ENCODE measurements at regions not wholly inside any gene's neighbourhood (a gene's known extent, or its start where the extent isn't known, plus 50 kb on each side); places are given as distances from the start of the nearest gene placed in this dataset.

GRCh38 chr12:103205906-103206305 is 248.4 kb downstream of the ASCL1 start:
- Histone ChIP-seq H3K27ac (ENCODE audit: low read length) (no peak overlapping the region), H3K9ac (ENCODE audit: low read length) (no peak overlapping the region), H3K36me3 (replicated peaks; ENCODE audit: insufficient read depth, low read length) (no peaks in the 10 kb centered on the region), H3K4me1 (ENCODE audit: low read length) (no peaks in the 10 kb centered on the region), H2AFZ (ENCODE audit: low read length) (no peak overlapping the region), H3K4me2 (ENCODE audit: low read depth, low read length) (no peak overlapping the region), H3F3A (ENCODE audit: insufficient read depth, low read length) (no peaks in the 10 kb centered on the region), H4K20me1 (ENCODE audit: insufficient read depth, low read length) (no peaks in the 10 kb centered on the region), H3K9me2 (replicated peaks; ENCODE audit: insufficient read depth, low read length) (no peaks in the 10 kb centered on the region), H3K27me3 (replicated peaks; ENCODE audit: insufficient read depth, low read length) (no peaks in the 10 kb centered on the region), H3K4me3 (ENCODE audit: low read length) (no peak overlapping the region), H3K9me3 (replicated peaks; ENCODE audit: insufficient read depth, low read length) (no peaks in the 10 kb centered on the region), H3K79me2 (ENCODE audit: low read length) (no peaks in the 10 kb centered on the region)
- no peak for DNase-seq
- TF ChIP-seq CTCF (IDR thresholded peaks at IDR 0.05; ENCODE audit: low read length) = no peak
- no peak for TF ChIP-seq EZH2phosphoT487 (IDR thresholded peaks at IDR 0.05; ENCODE audit: low read length)
- no peak for TF ChIP-seq EZH2 (optimal IDR thresholded peaks at IDR 0.05; ENCODE audit: low read depth, low read length)

GRCh38 chr12:103207936-103208335 is 250.5 kb downstream of the ASCL1 start:
- Histone ChIP-seq H3K27me3 (replicated peaks; ENCODE audit: insufficient read depth, low read length) (no peaks in the 10 kb centered on the region), H3K9ac (ENCODE audit: low read length) (no peak overlapping the region), H3K36me3 (replicated peaks; ENCODE audit: insufficient read depth, low read length) (no peaks in the 10 kb centered on the region), H2AFZ (ENCODE audit: low read length) (no peak overlapping the region), H3K4me3 (ENCODE audit: low read length) (no peak overlapping the region), H3K9me3 (replicated peaks; ENCODE audit: insufficient read depth, low read length) (no peaks in the 10 kb centered on the region), H3K4me2 (ENCODE audit: low read depth, low read length) (no peak overlapping the region), H3K27ac (ENCODE audit: low read length) (no peak overlapping the region), H3F3A (ENCODE audit: insufficient read depth, low read length) (no peaks in the 10 kb centered on the region), H3K79me2 (ENCODE audit: low read length) (no peaks in the 10 kb centered on the region), H3K4me1 (ENCODE audit: low read length) (no peaks in the 10 kb centered on the region), H4K20me1 (ENCODE audit: insufficient read depth, low read length) (no peaks in the 10 kb centered on the region), H3K9me2 (replicated peaks; ENCODE audit: insufficient read depth, low read length) (no peaks in the 10 kb centered on the region)
- no peak for TF ChIP-seq EZH2phosphoT487 (IDR thresholded peaks at IDR 0.05; ENCODE audit: low read length)
- TF ChIP-seq CTCF (IDR thresholded peaks at IDR 0.05; ENCODE audit: low read length) = no peak
- no peak for TF ChIP-seq EZH2 (optimal IDR thresholded peaks at IDR 0.05; ENCODE audit: low read depth, low read length)
- no peak for DNase-seq

GRCh38 chr12:103241184-103241583 is 254.6 kb downstream of the C12orf42 start:
- H3K36me3 ChIP-seq (replicated peaks; ENCODE audit: insufficient read depth, low read length) = no peaks in the 10 kb centered on the region
- no peak overlapping the region for H3K27ac ChIP-seq (ENCODE audit: low read length)
- H3K4me1 ChIP-seq (ENCODE audit: low read length) = no peaks in the 10 kb centered on the region
- no peaks in the 10 kb centered on the region for H3F3A ChIP-seq (ENCODE audit: insufficient read depth, low read length)
- H4K20me1 ChIP-seq (ENCODE audit: insufficient read depth, low read length) = no peaks in the 10 kb centered on the region
- H3K9me2 ChIP-seq (replicated peaks; ENCODE audit: insufficient read depth, low read length) = no peaks in the 10 kb centered on the region
- no peaks in the 10 kb centered on the region for H3K79me2 ChIP-seq (ENCODE audit: low read length)
- DNase-seq = no peak
- H3K27me3 ChIP-seq (replicated peaks; ENCODE audit: insufficient read depth, low read length) = no peaks in the 10 kb centered on the region
- TF ChIP-seq EZH2phosphoT487 (IDR thresholded peaks at IDR 0.05; ENCODE audit: low read length) (no peak), EZH2 (optimal IDR thresholded peaks at IDR 0.05; ENCODE audit: low read depth, low read length) (no peak), CTCF (IDR thresholded peaks at IDR 0.05; ENCODE audit: low read length) (no peak)
- H3K9me3 ChIP-seq (replicated peaks; ENCODE audit: insufficient read depth, low read length) = no peaks in the 10 kb centered on the region
- no peak overlapping the region for H3K4me2 ChIP-seq (ENCODE audit: low read depth, low read length)
- no peak overlapping the region for H3K9ac ChIP-seq (ENCODE audit: low read length)
- no peak overlapping the region for H2AFZ ChIP-seq (ENCODE audit: low read length)
- H3K4me3 ChIP-seq (ENCODE audit: low read length) = no peak overlapping the region

All from MM.1S (cell line).